HAP-1 (cell line): ENCODE measurements at regions not wholly inside any gene's neighbourhood (a gene's known extent, or its start where the extent isn't known, plus 50 kb on each side); places are given as distances from the start of the nearest gene placed in this dataset.

ENCODE experiments used
- DNase-seq, 2 experiments: peaks; one replicate each; pipeline ENCODE4 v3.0.0-alpha.2; 2016 to 2020; ENCODE audit warnings: low spot score in 2 of 2
- H3K27me3 ChIP-seq: fragments of 250-450 bp; sonication (Bioruptor Pico); 2 replicates; pipeline ENCODE4 v1.5.1; 2020; ENCODE audit warnings: low read depth, mild to moderate bottlenecking, moderate library complexity
- H3K36me3 ChIP-seq: fragments of 250-450 bp; sonication (Bioruptor Pico); replicated peaks from 2 replicates; pipeline ENCODE4 v1.5.1; 2020; ENCODE audit warnings: mild to moderate bottlenecking
- H3K4me1 ChIP-seq: fragments of 250-450 bp; sonication (Bioruptor Pico); 2 replicates; pipeline ENCODE4 v1.5.1; 2020; ENCODE audit warnings: mild to moderate bottlenecking
- H3K4me3 ChIP-seq: fragments of 250-450 bp; sonication (Bioruptor Pico); 2 replicates; pipeline ENCODE4 v1.5.1; 2020; ENCODE audit warnings: mild to moderate bottlenecking, moderate library complexity
- H3K9me3 ChIP-seq: fragments of 250-450 bp; sonication (Bioruptor Pico); 2 replicates; pipeline ENCODE4 v1.5.1; 2020; ENCODE audit warnings: mild to moderate bottlenecking, moderate library complexity
- in situ Hi-C: fragments of 300-500 bp; cut with MboI; formaldehyde crosslinking; loops from 3 replicates; pipeline ENCODE4 v1.14.3; 2020; ENCODE audit warnings: low sequenced_read_pairs, inconsistent platforms, mixed read lengths

GRCh38 chr10:81042647-81043046 lies 504.9 kb downstream of the SH2D4B start:
- no peaks in the 10 kb centered on the region for H3K4me1 ChIP-seq
- H3K9me3 ChIP-seq = no peaks in the 10 kb centered on the region
- no peaks in the 10 kb centered on the region for H3K27me3 ChIP-seq
- in situ Hi-C loops = no loop called here
- no peaks in the 10 kb centered on the region for H3K36me3 ChIP-seq
- H3K4me3 ChIP-seq = no peak overlapping the region
- DNase-seq = no peak

- H3K4me3 ChIP-seq = no peak overlapping the region
- H3K9me3 ChIP-seq = no peaks in the 10 kb centered on the region
- in situ Hi-C loops = no loop called here
Measured at GRCh38 chr10:81065474-81065873, 527.8 kb downstream of the SH2D4B start.

GRCh38 chr10:81068460-81068859 lies 530.8 kb downstream of the SH2D4B start:
- Histone ChIP-seq H3K9me3 (no peaks in the 10 kb centered on the region), H3K36me3 (no peaks in the 10 kb centered on the region), H3K4me1 (no peaks in the 10 kb centered on the region), H3K4me3 (no peak overlapping the region), H3K27me3 (no peaks in the 10 kb centered on the region)
- in situ Hi-C loops = no loop called here
- DNase-seq = no peak

More at GRCh38 chr10:81065474-81065873, 527.8 kb downstream of the SH2D4B start:
- H3K4me1 ChIP-seq = no peaks in the 10 kb centered on the region
- H3K36me3 ChIP-seq = no peaks in the 10 kb centered on the region
- no peaks in the 10 kb centered on the region for H3K27me3 ChIP-seq
- DNase-seq = no peak

- in situ Hi-C loops = no loop called here
- DNase-seq = no peak
- no peaks in the 10 kb centered on the region for H3K27me3 ChIP-seq
Measured at GRCh38 chr10:81071087-81071796, 533.5 kb downstream of the SH2D4B start.

GRCh38 chr10:81073155-81073554 lies 535.5 kb downstream of the SH2D4B start:
- DNase-seq = no peak
- Histone ChIP-seq H3K36me3 (no peaks in the 10 kb centered on the region), H3K9me3 (no peaks in the 10 kb centered on the region), H3K27me3 (no peaks in the 10 kb centered on the region), H3K4me1 (no peaks in the 10 kb centered on the region), H3K4me3 (no peak overlapping the region)
- in situ Hi-C loops = no loop called here

More at GRCh38 chr10:81071087-81071796, 533.5 kb downstream of the SH2D4B start:
- Histone ChIP-seq H3K9me3 (no peaks in the 10 kb centered on the region), H3K4me1 (no peaks in the 10 kb centered on the region), H3K4me3 (no peak overlapping the region), H3K36me3 (no peaks in the 10 kb centered on the region)

- Histone ChIP-seq H3K4me3 (no peak overlapping the region), H3K36me3 (no peaks in the 10 kb centered on the region), H3K27me3 (no peaks in the 10 kb centered on the region), H3K9me3 (no peaks in the 10 kb centered on the region), H3K4me1 (no peaks in the 10 kb centered on the region)
- peak in 1 of 2 experiments; percentile 7 for DNase-seq
- in situ Hi-C loops = no loop called here
Measured at GRCh38 chr10:81081887-81082620, 544.4 kb downstream of the SH2D4B start.

- Histone ChIP-seq H3K27me3 (no peaks in the 10 kb centered on the region), H3K4me1 (no peaks in the 10 kb centered on the region), H3K36me3 (no peaks in the 10 kb centered on the region), H3K4me3 (no peak overlapping the region), H3K9me3 (no peaks in the 10 kb centered on the region)
- in situ Hi-C loops = no loop called here
- no peak for DNase-seq
Measured at GRCh38 chr10:81082621-81083376, 545.1 kb downstream of the SH2D4B start.

- H3K36me3 ChIP-seq = no peaks in the 10 kb centered on the region
- H3K9me3 ChIP-seq = no peaks in the 10 kb centered on the region
- no peaks in the 10 kb centered on the region for H3K4me1 ChIP-seq
- H3K27me3 ChIP-seq = no peaks in the 10 kb centered on the region
- no peak overlapping the region for H3K4me3 ChIP-seq
- DNase-seq = no peak
- in situ Hi-C loops = no loop called here
Measured at GRCh38 chr10:81093056-81093455, 555.4 kb downstream of the SH2D4B start.

GRCh38 chr10:81095238-81095637 lies 557.5 kb downstream of the SH2D4B start:
- H3K36me3 ChIP-seq = no peaks in the 10 kb centered on the region
- DNase-seq = no peak
- H3K4me3 ChIP-seq = no peak overlapping the region
- in situ Hi-C loops = no loop called here
- no peaks in the 10 kb centered on the region for H3K4me1 ChIP-seq
- no peaks in the 10 kb centered on the region for H3K27me3 ChIP-seq
- H3K9me3 ChIP-seq = no peaks in the 10 kb centered on the region

- Histone ChIP-seq H3K27me3 (no peaks in the 10 kb centered on the region), H3K36me3 (no peaks in the 10 kb centered on the region), H3K4me3 (no peak overlapping the region), H3K4me1 (no peaks in the 10 kb centered on the region), H3K9me3 (no peaks in the 10 kb centered on the region)
- no peak for DNase-seq
- in situ Hi-C loops = no loop called here
Measured at GRCh38 chr10:81096558-81096957, 558.9 kb downstream of the SH2D4B start.

- in situ Hi-C loops = no loop called here
- H3K4me3 ChIP-seq = no peak overlapping the region
- H3K27me3 ChIP-seq = no peaks in the 10 kb centered on the region
- H3K9me3 ChIP-seq = no peaks in the 10 kb centered on the region
- no peaks in the 10 kb centered on the region for H3K36me3 ChIP-seq
- no peaks in the 10 kb centered on the region for H3K4me1 ChIP-seq
- DNase-seq = no peak
Measured at GRCh38 chr10:81101062-81101461, 563.4 kb downstream of the SH2D4B start.

GRCh38 chr10:81104494-81104893 lies 566.8 kb downstream of the SH2D4B start:
- no peaks in the 10 kb centered on the region for H3K27me3 ChIP-seq
- H3K4me3 ChIP-seq = no peak overlapping the region
- no peaks in the 10 kb centered on the region for H3K4me1 ChIP-seq
- DNase-seq = no peak
- in situ Hi-C loops = no loop called here
- H3K36me3 ChIP-seq = no peaks in the 10 kb centered on the region
- H3K9me3 ChIP-seq = no peaks in the 10 kb centered on the region

- H3K36me3 ChIP-seq = no peaks in the 10 kb centered on the region
- H3K27me3 ChIP-seq = no peaks in the 10 kb centered on the region
- in situ Hi-C loops = no loop called here
- H3K4me3 ChIP-seq = no peak overlapping the region
- H3K9me3 ChIP-seq = no peaks in the 10 kb centered on the region
- H3K4me1 ChIP-seq = no peaks in the 10 kb centered on the region
- DNase-seq = no peak
Measured at GRCh38 chr10:81108516-81109199, 571.0 kb downstream of the SH2D4B start.
